ENCODE measurements at regions not wholly inside any gene's neighbourhood (a gene's known extent, or its start where the extent isn't known, plus 50 kb on each side); places are given as distances from the start of the nearest gene placed in this dataset.

GRCh38 chr1:116185161-116185701 lies 74.0 kb downstream of the MAB21L3 start:
- no peak for TF ChIP-seq GATA2 (IDR thresholded peaks at IDR 0.05; ENCODE audit: low read depth, low read length)
- TF ChIP-seq GATA3 (IDR thresholded peaks at IDR 0.05; ENCODE audit: low read depth, low read length): no peak

GRCh38 chr1:116189481-116189880 lies 78.3 kb downstream of the MAB21L3 start:
- TF ChIP-seq GATA3 (IDR thresholded peaks at IDR 0.05; ENCODE audit: low read depth, low read length) (no peak), GATA2 (IDR thresholded peaks at IDR 0.05; ENCODE audit: low read depth, low read length) (no peak)

- no peak for TF ChIP-seq GATA3 (IDR thresholded peaks at IDR 0.05; ENCODE audit: low read depth, low read length)
Observed at GRCh38 chr1:116191294-116191693, 80.1 kb downstream of the MAB21L3 start.

GRCh38 chr1:116193768-116194167 lies 82.6 kb downstream of the MAB21L3 start:
- TF ChIP-seq GATA3 (IDR thresholded peaks at IDR 0.05; ENCODE audit: low read depth, low read length): no peak
- no peak for TF ChIP-seq GATA2 (IDR thresholded peaks at IDR 0.05; ENCODE audit: low read depth, low read length)

GRCh38 chr1:116194568-116194967 lies 83.4 kb downstream of the MAB21L3 start:
- TF ChIP-seq GATA2 (IDR thresholded peaks at IDR 0.05; ENCODE audit: low read depth, low read length): no peak
- TF ChIP-seq GATA3 (IDR thresholded peaks at IDR 0.05; ENCODE audit: low read depth, low read length): no peak

GRCh38 chr1:116195077-116195868 lies 84.1 kb downstream of the MAB21L3 start:
- TF ChIP-seq GATA3 (IDR thresholded peaks at IDR 0.05; ENCODE audit: low read depth, low read length) (no peak), GATA2 (IDR thresholded peaks at IDR 0.05; ENCODE audit: low read depth, low read length) (no peak)

GRCh38 chr1:116201911-116202310 lies 90.7 kb downstream of the MAB21L3 start:
- TF ChIP-seq GATA3 (IDR thresholded peaks at IDR 0.05; ENCODE audit: low read depth, low read length) (no peak), GATA2 (IDR thresholded peaks at IDR 0.05; ENCODE audit: low read depth, low read length) (no peak)

GRCh38 chr1:116203181-116203723 lies 92.1 kb downstream of the MAB21L3 start:
- TF ChIP-seq GATA2 (IDR thresholded peaks at IDR 0.05; ENCODE audit: low read depth, low read length) (no peak), GATA3 (IDR thresholded peaks at IDR 0.05; ENCODE audit: low read depth, low read length) (no peak)

- TF ChIP-seq GATA3 (IDR thresholded peaks at IDR 0.05; ENCODE audit: low read depth, low read length) (no peak), GATA2 (IDR thresholded peaks at IDR 0.05; ENCODE audit: low read depth, low read length) (no peak)
Observed at GRCh38 chr1:116203920-116204319, 92.7 kb downstream of the MAB21L3 start.

- no peak for TF ChIP-seq GATA3 (IDR thresholded peaks at IDR 0.05; ENCODE audit: low read depth, low read length)
- no peak for TF ChIP-seq GATA2 (IDR thresholded peaks at IDR 0.05; ENCODE audit: low read depth, low read length)
Observed at GRCh38 chr1:116205941-116206679, 94.9 kb downstream of the MAB21L3 start.

- TF ChIP-seq GATA2 (IDR thresholded peaks at IDR 0.05; ENCODE audit: low read depth, low read length): no peak
- no peak for TF ChIP-seq GATA3 (IDR thresholded peaks at IDR 0.05; ENCODE audit: low read depth, low read length)
Observed at GRCh38 chr1:116207126-116207735, 96.0 kb downstream of the MAB21L3 start.

GRCh38 chr1:116208136-116208535 lies 96.9 kb downstream of the MAB21L3 start:
- TF ChIP-seq GATA3 (IDR thresholded peaks at IDR 0.05; ENCODE audit: low read depth, low read length) (no peak), GATA2 (IDR thresholded peaks at IDR 0.05; ENCODE audit: low read depth, low read length) (no peak)

GRCh38 chr1:116211294-116211693 lies 100.1 kb downstream of the MAB21L3 start:
- TF ChIP-seq GATA3 (IDR thresholded peaks at IDR 0.05; ENCODE audit: low read depth, low read length): no peak
- no peak for TF ChIP-seq GATA2 (IDR thresholded peaks at IDR 0.05; ENCODE audit: low read depth, low read length)

- no peak for TF ChIP-seq GATA3 (IDR thresholded peaks at IDR 0.05; ENCODE audit: low read depth, low read length)
- TF ChIP-seq GATA2 (IDR thresholded peaks at IDR 0.05; ENCODE audit: low read depth, low read length): no peak
Observed at GRCh38 chr1:116218922-116219321, 107.7 kb downstream of the MAB21L3 start.
